A549 (cell line): ENCODE measurements at regions not wholly inside any gene's neighbourhood (a gene's known extent, or its start where the extent isn't known, plus 50 kb on each side); places are given as distances from the start of the nearest gene placed in this dataset.

Source experiments
- ATAC-seq, 2 experiments: fragments of 200-7000 bp in 1 of 2; fragments of >200 bp in 1 of 2; cut with Nextera tagmentation in 1 of 2; cut with Tn5 transposase in 1 of 2; 3 replicates each; pipeline versions ENCODE4 v1.8.0 to v1.9.1; 2018 to 2020; ENCODE audit warnings: mild to moderate bottlenecking in 1 of 2, moderate library complexity in 1 of 2
- CTCF ChIA-PET: fragments of 300-600 bp; sonication (Branson Sonifier 250); formaldehyde crosslinking; extraction: SDS; loops from one replicate; lab custom pipeline; 2021; ENCODE audit warnings: antibody characterized with exemption, inconsistent platforms; lab: Yijun Ruan, JAX
- POLR2A ChIA-PET: fragments of 350-600 bp; formaldehyde crosslinking; extraction: SDS; loops from one replicate; lab custom pipeline; 2021; ENCODE audit warnings: antibody characterized with exemption, inconsistent platforms; lab: Yijun Ruan, JAX
- DNase-seq, 2 experiments: peaks; one replicate each; pipeline versions ENCODE4 v3.0.0 to v3.0.0-alpha.2; 2011 to 2016; ENCODE audit warnings: low read depth in 1 of 2, low spot score in 1 of 2
- FAIRE-seq: peaks from 2 replicates; lab custom pipeline; 2011; peaks lifted over from hg19 to GRCh38; lab: Jason Lieb, UNC
- H3K27ac ChIP-seq, 2 experiments: fragments of >200 bp; sonication (Bioruptor Twin); formaldehyde crosslinking; 3 replicates each; pipeline ENCODE4 v1.5.1; 2016 to 2017
- H3K4me1 ChIP-seq: fragments of >200 bp; sonication (Bioruptor Twin); formaldehyde crosslinking; 3 replicates; pipeline ENCODE4 v1.6.1; 2016
- H3K4me2 ChIP-seq: fragments of >200 bp; sonication (Bioruptor Twin); formaldehyde crosslinking; 3 replicates; pipeline ENCODE4 v1.6.1; 2016
- H3K4me3 ChIP-seq: fragments of >200 bp; sonication (Bioruptor Twin); formaldehyde crosslinking; 3 replicates; pipeline ENCODE4 v1.5.1; 2016
- H3K9me3 ChIP-seq: fragments of >200 bp; sonication (Bioruptor Twin); formaldehyde crosslinking; 3 replicates; pipeline ENCODE4 v1.6.1; 2016
- ATOH8 ChIP-seq: fragments of 250-450 bp; sonication (Bioruptor Pico); IDR thresholded peaks from 2 replicates; pipeline ENCODE4 v1.5.0; 2020; ENCODE audit warnings: low read depth, mild to moderate bottlenecking, moderate library complexity
- CBX2 ChIP-seq: fragments of 200-600 bp; sonication (generic); IDR thresholded peaks from 2 replicates; pipeline ENCODE4 v1.6.1; 2016; ENCODE audit warnings: low read depth, mild to moderate bottlenecking, borderline replicate concordance
- CBX8 ChIP-seq: fragments of 200-600 bp; sonication (generic); IDR thresholded peaks from 2 replicates; pipeline ENCODE4 v1.6.1; 2016
- CEBPB ChIP-seq, 2 experiments: fragments of >200 bp in 1 of 2; sonication (Bioruptor Twin) in 1 of 2; formaldehyde crosslinking in 1 of 2; IDR thresholded peaks; 2 replicates each; pipeline ENCODE4 v1.6.1; 2012 to 2016
- CTCF ChIP-seq: fragments of >200 bp; sonication (Bioruptor Twin); formaldehyde crosslinking; IDR thresholded peaks from 3 replicates; pipeline ENCODE4 v1.5.1; 2016
- ESRRA ChIP-seq: fragments of 150-350 bp; IDR thresholded peaks from 2 replicates; pipeline ENCODE4 v1.6.1; 2014; ENCODE audit warnings: mild to moderate bottlenecking, low read length, borderline replicate concordance
- FOSL2 ChIP-seq, 2 experiments: fragments of 450-650 bp in 1 of 2; fragments of >200 bp in 1 of 2; sonication (Bioruptor Twin) in 1 of 2; formaldehyde crosslinking; IDR thresholded peaks; 2 replicates each; pipeline versions ENCODE4 v1.5.0 to v1.6.1; 2016 to 2020; ENCODE audit warnings: mild to moderate bottlenecking in 1 of 2, moderate library complexity in 1 of 2
- FOXS1 ChIP-seq: fragments of 250-450 bp; sonication (Bioruptor Pico); IDR thresholded peaks from 2 replicates; pipeline ENCODE4 v1.5.0; 2020; ENCODE audit warnings: mild to moderate bottlenecking, moderate library complexity
- GATA3 ChIP-seq: IDR thresholded peaks from 2 replicates; pipeline ENCODE4 v1.6.1; 2012; ENCODE audit warnings: borderline replicate concordance
- HEYL ChIP-seq: fragments of 250-450 bp; sonication (Bioruptor Pico); IDR thresholded peaks from 2 replicates; pipeline ENCODE4 v1.8.0; 2021; ENCODE audit warnings: mild to moderate bottlenecking, moderate library complexity
- HMGXB4 ChIP-seq: fragments of 250-450 bp; sonication (Bioruptor Pico); IDR thresholded peaks from 2 replicates; pipeline ENCODE4 v1.5.0; 2021; ENCODE audit warnings: mild to moderate bottlenecking, moderate library complexity, borderline replicate concordance
- HOXB5 ChIP-seq: fragments of 250-450 bp; sonication (Bioruptor Pico); IDR thresholded peaks from 2 replicates; pipeline ENCODE4 v1.5.0; 2020; ENCODE audit warnings: mild to moderate bottlenecking, moderate library complexity
- KDM1A ChIP-seq: fragments of 200-600 bp; sonication (generic); IDR thresholded peaks from 2 replicates; pipeline ENCODE4 v1.6.1; 2016; ENCODE audit warnings: low read depth, mild to moderate bottlenecking
- MYC ChIP-seq: IDR thresholded peaks from 2 replicates; pipeline ENCODE4 v1.6.1; 2012; ENCODE audit warnings: mild to moderate bottlenecking, inconsistent platforms, low read length, improper control_type of control experiment, borderline replicate concordance
- NFE2L2 ChIP-seq: fragments of 150-350 bp; conservative IDR thresholded peaks from 2 replicates; pipeline ENCODE4 v1.6.1; 2014; ENCODE audit warnings: low read length
- NR3C1 ChIP-seq: fragments of >200 bp; sonication (Bioruptor Twin); formaldehyde crosslinking; IDR thresholded peaks from 3 replicates; pipeline ENCODE4 v1.6.1; 2017
- POLR2A ChIP-seq: IDR thresholded peaks from 2 replicates; pipeline ENCODE4 v1.6.1; 2012; ENCODE audit warnings: mild to moderate bottlenecking, low read length
- REST ChIP-seq: fragments of 200-600 bp; sonication (generic); IDR thresholded peaks from 2 replicates; pipeline ENCODE4 v1.6.1; 2016; ENCODE audit warnings: antibody characterized with exemption, mild to moderate bottlenecking, moderate library complexity
- RNF2 ChIP-seq: fragments of 200-600 bp; sonication (generic); IDR thresholded peaks from 2 replicates; pipeline ENCODE4 v1.6.1; 2016; ENCODE audit warnings: low read depth, mild to moderate bottlenecking, antibody characterized with exemption, moderate library complexity, borderline replicate concordance
- SMC3 ChIP-seq: fragments of >200 bp; sonication (Bioruptor Twin); formaldehyde crosslinking; IDR thresholded peaks from 3 replicates; pipeline ENCODE4 v1.6.1; 2018; ENCODE audit warnings: inconsistent platforms
- ZSCAN20 ChIP-seq: fragments of 250-450 bp; sonication (Bioruptor Pico); IDR thresholded peaks from 2 replicates; pipeline ENCODE4 v1.8.0; 2022; ENCODE audit warnings: mild to moderate bottlenecking, moderate library complexity
- WGBS: methylation state at CpG from one replicate; pipeline ENCODE4 v1.1.6; 2017; ENCODE audit errors: missing lambda C conversion rate; 5-methylcytosine and 5-hydroxymethylcytosine counted together

- DNase-seq, result peak in 1 of 2 experiments; percentile 38
- ATAC-seq, result peak; percentile 67 to 78; a peak in 4 of 6 replicates
- Histone ChIP-seq H3K27ac (peak overlapping the region; percentile 63 to 80), H3K9me3 (no peaks in the 10 kb centered on the region), H3K4me1 (peaks cover 28% of the 10 kb centered on the region), H3K4me3 (no peak overlapping the region), H3K4me2 (peak overlapping the region; percentile 78)
- CTCF ChIA-PET, result interaction anchor here (0.6 to 1.2 kb wide), 4 partner anchors 13 to 689 kb away, joined by 3 to 4 read pairs (median 3); no protein-coding TSS in a partner anchor
- WGBS, result 23% methylated on average over 4 of the region's 4 CpGs
- TF ChIP-seq ESRRA (peak; percentile 41; the same call in 1 of the 2 replicates), FOXS1 (CRISPR knock-in tag) (no peak)
- POLR2A ChIA-PET, result no interaction called here
- FAIRE-seq, result no peak
These were observed 312.3 kb downstream of the MN1 start for GRCh38 chr22:27489178-27489675.

GRCh38 chr22:27490080-27490479, 311.5 kb downstream of the MN1 start:
- POLR2A ChIA-PET, result no interaction called here
- Histone ChIP-seq H3K4me1 (peaks cover 28% of the 10 kb centered on the region), H3K4me3 (no peak overlapping the region), H3K4me2 (peak overlapping the region; percentile 78), H3K9me3 (no peaks in the 10 kb centered on the region), H3K27ac (peak overlapping the region; percentile 31 to 80; a peak in 4 of 6 replicates)
- ATAC-seq (no peak), DNase-seq (no peak), FAIRE-seq (no peak)
- TF ChIP-seq HMGXB4 (CRISPR knock-in tag) (no peak), CBX8 (no peak), POLR2A (no peak), CBX2 (no peak), KDM1A (no peak), RNF2 (no peak), NR3C1 (no peak), ATOH8 (CRISPR knock-in tag) (no peak), FOSL2 (IDR thresholded peaks at IDR 0.05) (no peak), FOSL2 (CRISPR knock-in tag; IDR thresholded peaks at IDR 0.05) (no peak), MYC (no peak), NFE2L2 (no peak), HEYL (CRISPR knock-in tag) (no peak), CEBPB (IDR thresholded peaks at IDR 0.05) (no peak), SMC3 (no peak), REST (no peak), GATA3 (no peak), CTCF (no peak), ZSCAN20 (CRISPR knock-in tag) (no peak), HOXB5 (CRISPR knock-in tag) (no peak)
- WGBS, result 83% methylated on average over 4 of the region's 4 CpGs
- CTCF ChIA-PET, result interaction anchor here (0.6 kb wide), 1 partner anchor 13 kb away, joined by 3 read pairs; no protein-coding TSS in a partner anchor
